ENCODE measurements at regions not wholly inside any gene's neighbourhood (a gene's known extent, or its start where the extent isn't known, plus 50 kb on each side); places are given as distances from the start of the nearest gene placed in this dataset.

GRCh38 chr2:13916066-13916465 lies 716.5 kb upstream of the LRATD1 start:
- Histone ChIP-seq H3K4me2 (ENCODE audit: low read length) (no peak overlapping the region), H3K9ac (no peak overlapping the region), H3K27ac (no peak overlapping the region), H3K79me2 (no peaks in the 10 kb centered on the region), H3K4me1 (no peaks in the 10 kb centered on the region), H3K9me3 (ENCODE audit: control insufficient read depth, low read length) (no peaks in the 10 kb centered on the region), H3K36me3 (ENCODE audit: control insufficient read depth, insufficient read depth, low read length) (no peaks in the 10 kb centered on the region), H3K27me3 (ENCODE audit: control insufficient read depth, insufficient read depth, low read length) (no peaks in the 10 kb centered on the region), H3K4me3 (ENCODE audit: low read depth, low read length) (no peak overlapping the region), H2AFZ (no peak overlapping the region)
- TF ChIP-seq CTCF (IDR thresholded peaks at IDR 0.05): no peak

- H3K27ac ChIP-seq: no peak overlapping the region
- no peaks in the 10 kb centered on the region for H3K79me2 ChIP-seq
- H2AFZ ChIP-seq: no peak overlapping the region
- H3K9ac ChIP-seq: no peak overlapping the region
- no peaks in the 10 kb centered on the region for H3K9me3 ChIP-seq (ENCODE audit: control insufficient read depth, low read length)
- H3K4me1 ChIP-seq: no peaks in the 10 kb centered on the region
- no peak overlapping the region for H3K4me2 ChIP-seq (ENCODE audit: low read length)
- no peaks in the 10 kb centered on the region for H3K36me3 ChIP-seq (ENCODE audit: control insufficient read depth, insufficient read depth, low read length)
- TF ChIP-seq CTCF (IDR thresholded peaks at IDR 0.05): no peak
- H3K4me3 ChIP-seq (ENCODE audit: low read depth, low read length): no peak overlapping the region
- H3K27me3 ChIP-seq (ENCODE audit: control insufficient read depth, insufficient read depth, low read length): no peaks in the 10 kb centered on the region
Observed at GRCh38 chr2:13917958-13918357, 714.6 kb upstream of the LRATD1 start.

- Histone ChIP-seq H3K4me2 (ENCODE audit: low read length) (no peak overlapping the region), H3K36me3 (ENCODE audit: control insufficient read depth, insufficient read depth, low read length) (no peaks in the 10 kb centered on the region), H3K4me1 (no peaks in the 10 kb centered on the region), H3K9ac (no peak overlapping the region), H2AFZ (no peak overlapping the region), H3K9me3 (ENCODE audit: control insufficient read depth, low read length) (no peaks in the 10 kb centered on the region), H3K27ac (no peak overlapping the region), H3K79me2 (no peaks in the 10 kb centered on the region), H3K27me3 (ENCODE audit: control insufficient read depth, insufficient read depth, low read length) (no peaks in the 10 kb centered on the region), H3K4me3 (ENCODE audit: low read depth, low read length) (no peak overlapping the region)
- TF ChIP-seq CTCF (IDR thresholded peaks at IDR 0.05): no peak
Observed at GRCh38 chr2:13919981-13920382, 712.5 kb upstream of the LRATD1 start.

DNA sequence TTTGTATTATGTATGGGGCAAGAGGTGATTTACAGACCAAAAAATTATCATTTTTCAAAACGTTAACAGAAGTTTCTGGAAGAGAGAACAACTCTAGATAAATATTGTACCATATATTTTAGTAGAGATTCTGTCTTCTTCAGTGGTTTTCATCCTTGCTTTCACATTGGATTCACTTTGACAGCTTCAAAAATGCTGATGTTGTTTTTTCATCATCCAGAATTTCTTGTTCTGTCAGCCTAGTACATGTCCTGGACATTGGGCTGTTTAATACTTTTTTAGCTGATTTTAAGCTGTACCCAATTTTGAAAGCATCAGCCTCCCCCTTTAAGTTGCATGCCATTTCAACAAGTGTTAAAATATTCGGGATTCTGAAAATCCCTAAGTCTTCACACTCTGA lies 711.3 kb upstream of the LRATD1 start:
- no peak overlapping the region for H3K4me2 ChIP-seq (ENCODE audit: low read length)
- TF ChIP-seq CTCF (IDR thresholded peaks at IDR 0.05): no peak
- no peaks in the 10 kb centered on the region for H3K4me1 ChIP-seq
- no peaks in the 10 kb centered on the region for H3K27me3 ChIP-seq (ENCODE audit: control insufficient read depth, insufficient read depth, low read length)
- H3K9ac ChIP-seq: no peak overlapping the region
- H2AFZ ChIP-seq: no peak overlapping the region
- H3K9me3 ChIP-seq (ENCODE audit: control insufficient read depth, low read length): no peaks in the 10 kb centered on the region
- H3K79me2 ChIP-seq: no peaks in the 10 kb centered on the region
- no peaks in the 10 kb centered on the region for H3K36me3 ChIP-seq (ENCODE audit: control insufficient read depth, insufficient read depth, low read length)
- no peak overlapping the region for H3K4me3 ChIP-seq (ENCODE audit: low read depth, low read length)
- no peak overlapping the region for H3K27ac ChIP-seq

GRCh38 chr2:13923823-13924222 lies 708.7 kb upstream of the LRATD1 start:
- H3K9ac ChIP-seq: no peak overlapping the region

More at GRCh38 chr2:13923823-13924222, 708.7 kb upstream of the LRATD1 start:
- H3K9me3 ChIP-seq (ENCODE audit: control insufficient read depth, low read length): no peaks in the 10 kb centered on the region
- no peaks in the 10 kb centered on the region for H3K4me1 ChIP-seq
- H3K27me3 ChIP-seq (ENCODE audit: control insufficient read depth, insufficient read depth, low read length): no peaks in the 10 kb centered on the region
- no peak overlapping the region for H2AFZ ChIP-seq
- no peaks in the 10 kb centered on the region for H3K79me2 ChIP-seq
- no peak for TF ChIP-seq CTCF (IDR thresholded peaks at IDR 0.05)
- H3K36me3 ChIP-seq (ENCODE audit: control insufficient read depth, insufficient read depth, low read length): no peaks in the 10 kb centered on the region
- no peak overlapping the region for H3K27ac ChIP-seq
- no peak overlapping the region for H3K4me3 ChIP-seq (ENCODE audit: low read depth, low read length)
- no peak overlapping the region for H3K4me2 ChIP-seq (ENCODE audit: low read length)

Measured in parathyroid adenoma (tissue), 2 donors.